Right cardiac atrium (tissue), 5 donors: ENCODE measurements at regions not wholly inside any gene's neighbourhood (a gene's known extent, or its start where the extent isn't known, plus 50 kb on each side); places are given as distances from the start of the nearest gene placed in this dataset.
"Not testable (repeated sequence)": the region's sequence is repeated elsewhere in the genome, so short reads cannot be mapped to it uniquely, and the experiment has no call there.

Experiments
- ATAC-seq, 2 donors: fragments of 200-7000 bp; cut with Tn5 transposase; one replicate each; pipeline versions ENCODE4 v1.8.0 to v1.9.1; 2020; ENCODE audit warnings: moderate library complexity in 2 of 2, mild to moderate bottlenecking in 1 of 2
- DNase-seq, 3 donors: peaks; one replicate each; pipeline ENCODE4 v3.0.0-alpha.2; 2020
- H3K27ac ChIP-seq: one replicate; pipeline ENCODE4 v1.5.1; 2013; ENCODE audit warnings: mild to moderate bottlenecking, low read length, control low read depth, moderate library complexity
- H3K27me3 ChIP-seq: one replicate; pipeline ENCODE4 v1.6.1; 2013; ENCODE audit not compliant: control insufficient read depth, insufficient read depth
- H3K4me1 ChIP-seq: one replicate; pipeline ENCODE4 v1.6.1; 2013; ENCODE audit warnings: low read length; ENCODE audit not compliant: control insufficient read depth, insufficient read depth
- H3K4me3 ChIP-seq: one replicate; pipeline ENCODE4 v1.5.1; 2013; ENCODE audit warnings: low read length, control low read depth
- H3K9me3 ChIP-seq: one replicate; pipeline ENCODE4 v1.6.1; 2013; ENCODE audit warnings: low read length; ENCODE audit not compliant: control insufficient read depth
- WGBS: extraction: QIAGEN DNeasy Blood & Tissue Kit; methylation state at CpG from one replicate; pipeline ENCODE4 v1.1.7; 2013; 5-methylcytosine and 5-hydroxymethylcytosine counted together
- intact Hi-C, 4 donors: fragments of 100-400 bp; cut with DNase I; formaldehyde crosslinking; loops; one replicate each; pipeline versions ENCODE4 v1.11.0 to v1.14.0; 2022 to 2023
- donor health status: healthy with polysubstance abuse.
- donor health status: DM: no; HTN: yes; CAD: no.
- donor health status: DM: no; HTN: no; CAD: no.
- donor health status: DM: no; HTN: yes; CAD: no; lungs with severe emphysema.
- donor health status: DM: yes; HTN: yes; CAD: no.

- intact Hi-C loops, H3K9me3 ChIP-seq, H3K27me3 ChIP-seq, H3K27ac ChIP-seq, H3K4me3 ChIP-seq, DNase-seq, ATAC-seq, H3K4me1 ChIP-seq: not testable (repeated sequence)
- 92% methylated on average over 13 of the region's 13 CpGs for WGBS
Measured at GRCh38 chrX:122375533-122375932, 808.5 kb upstream of the GRIA3 start.

- 87% methylated on average over 19 of the region's 19 CpGs for WGBS
- H3K9me3 ChIP-seq, result no peaks in the 10 kb centered on the region
- H3K4me1 ChIP-seq, result no peaks in the 10 kb centered on the region
- H3K27me3 ChIP-seq, result no peaks in the 10 kb centered on the region
- intact Hi-C loops, result no loop called here
- H3K4me3 ChIP-seq, result no peak overlapping the region
- no peak for ATAC-seq
- no peak overlapping the region for H3K27ac ChIP-seq
- DNase-seq, result no peak
Measured at GRCh38 chrX:122389005-122389404, 795.1 kb upstream of the GRIA3 start.

GRCh38 chrX:122418758-122419157, 765.3 kb upstream of the GRIA3 start:
- no peaks in the 10 kb centered on the region for H3K9me3 ChIP-seq
- no peak for DNase-seq
- 82% methylated on average over 7 of the region's 7 CpGs for WGBS
- intact Hi-C loops, result no loop called here
- no peaks in the 10 kb centered on the region for H3K4me1 ChIP-seq
- no peaks in the 10 kb centered on the region for H3K27me3 ChIP-seq
- no peak for ATAC-seq
- H3K27ac ChIP-seq, result no peak overlapping the region
- H3K4me3 ChIP-seq, result no peak overlapping the region

DNA sequence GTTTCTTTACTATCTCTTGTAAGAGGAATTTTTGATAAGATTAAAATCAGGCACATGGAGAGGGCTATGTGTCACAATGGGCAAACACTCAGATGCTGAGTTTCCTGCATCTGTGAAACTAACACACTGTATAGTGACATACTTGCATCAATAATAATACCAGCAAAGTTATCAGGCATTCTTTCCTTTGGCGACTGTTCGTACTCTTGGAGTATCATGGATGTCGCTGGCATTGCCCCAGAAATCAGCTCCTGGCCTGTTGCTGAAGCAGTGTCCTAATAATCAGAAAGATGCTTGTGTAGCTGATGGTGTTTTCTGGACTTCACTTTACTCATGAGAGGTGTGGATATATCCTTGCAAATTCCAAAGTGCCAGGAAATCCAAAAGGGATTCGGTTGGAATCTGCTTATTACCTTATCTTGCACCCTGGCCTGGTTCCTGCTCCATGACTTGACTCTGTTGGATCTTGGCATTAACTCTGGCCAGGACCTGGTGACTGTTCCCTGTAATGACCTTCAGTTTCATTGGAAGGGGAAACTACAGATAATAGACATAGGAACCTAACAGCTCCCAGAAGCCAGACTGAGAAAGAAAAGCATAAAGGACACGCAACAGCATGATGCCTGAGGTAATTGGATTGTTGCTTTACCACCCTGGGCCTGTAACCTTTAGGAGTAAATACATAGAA, 762.5 kb upstream of the GRIA3 start:
- no peaks in the 10 kb centered on the region for H3K4me1 ChIP-seq
- H3K4me3 ChIP-seq, result no peak overlapping the region
- 63% methylated on average over 5 of the region's 5 CpGs for WGBS
- peak in 1 of 3 donors; percentile 37 for DNase-seq
- intact Hi-C loops, result no loop called here
- no peaks in the 10 kb centered on the region for H3K9me3 ChIP-seq
- H3K27ac ChIP-seq, result no peak overlapping the region
- H3K27me3 ChIP-seq, result no peaks in the 10 kb centered on the region
- peak; percentile 43 to 65 for ATAC-seq

DNA sequence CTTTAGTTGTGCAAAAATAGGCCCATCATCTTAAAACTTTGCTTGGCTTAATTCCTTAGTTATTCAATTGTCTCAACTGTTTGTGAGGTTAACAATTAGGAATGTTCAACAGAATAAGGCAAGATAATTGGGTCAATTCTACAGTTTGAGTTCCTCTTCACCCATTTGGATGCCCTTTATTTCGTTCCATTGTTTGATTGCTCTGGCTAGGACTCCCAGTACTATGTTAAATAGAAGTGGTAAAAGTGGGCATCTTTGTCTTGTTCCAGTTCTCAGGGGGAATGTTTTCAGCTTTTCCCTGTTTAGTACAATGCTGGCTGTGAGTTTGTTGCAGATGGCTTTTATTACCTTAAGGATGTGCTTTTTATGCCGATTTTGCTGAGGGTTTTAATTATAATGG, 761.5 kb upstream of the GRIA3 start:
- 54% methylated on average over 2 of the region's 2 CpGs for WGBS
- H3K4me3 ChIP-seq, result no peak overlapping the region
- no peaks in the 10 kb centered on the region for H3K4me1 ChIP-seq
- H3K27ac ChIP-seq, result no peak overlapping the region
- ATAC-seq, result no peak
- intact Hi-C loops, result no loop called here
- DNase-seq, result no peak
- no peaks in the 10 kb centered on the region for H3K9me3 ChIP-seq
- no peaks in the 10 kb centered on the region for H3K27me3 ChIP-seq

GRCh38 chrX:122434942-122435341, 749.1 kb upstream of the GRIA3 start:
- Histone ChIP-seq H3K27ac (no peak overlapping the region), H3K4me1 (no peaks in the 10 kb centered on the region), H3K27me3 (no peaks in the 10 kb centered on the region), H3K9me3 (no peaks in the 10 kb centered on the region), H3K4me3 (no peak overlapping the region)
- ATAC-seq, result no peak
- WGBS, result 70% methylated on average over 2 of the region's 2 CpGs
- DNase-seq, result no peak
- intact Hi-C loops, result no loop called here

DNA sequence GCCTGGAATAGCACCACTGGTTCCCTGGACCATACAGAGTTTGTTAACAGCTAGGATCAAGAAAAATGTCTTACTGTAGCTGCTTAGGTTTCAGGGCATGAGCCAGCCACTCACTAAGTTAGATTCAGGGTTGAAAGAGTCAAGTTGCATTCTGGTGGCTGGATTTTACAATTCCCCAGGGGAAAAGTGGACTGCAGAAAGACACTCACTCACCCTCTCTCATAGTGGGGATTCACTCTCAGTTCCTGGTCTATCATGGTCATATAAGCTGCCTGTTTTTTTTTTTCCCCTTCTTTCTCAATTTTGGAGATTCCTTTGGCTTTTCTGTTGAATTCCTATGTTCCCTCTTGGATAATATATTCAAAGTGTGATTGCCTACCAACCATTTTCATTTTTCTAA, 744.2 kb upstream of the GRIA3 start:
- H3K27ac ChIP-seq, result no peak overlapping the region
- ATAC-seq (no peak), DNase-seq (no peak)
- no peaks in the 10 kb centered on the region for H3K27me3 ChIP-seq
- intact Hi-C loops, result no loop called here
- no peaks in the 10 kb centered on the region for H3K4me1 ChIP-seq
- no peak overlapping the region for H3K4me3 ChIP-seq
- no peaks in the 10 kb centered on the region for H3K9me3 ChIP-seq

GRCh38 chrX:122440832-122441231, 743.2 kb upstream of the GRIA3 start:
- Histone ChIP-seq H3K27ac (no peak overlapping the region), H3K4me1 (no peaks in the 10 kb centered on the region), H3K9me3 (no peaks in the 10 kb centered on the region), H3K4me3 (no peak overlapping the region), H3K27me3 (no peaks in the 10 kb centered on the region)
- no peak for DNase-seq
- ATAC-seq, result no peak
- intact Hi-C loops, result no loop called here

GRCh38 chrX:122441451-122441850, 742.6 kb upstream of the GRIA3 start:
- WGBS, result 100% methylated on average over 1 of the region's 1 CpG
- Histone ChIP-seq H3K27me3 (no peaks in the 10 kb centered on the region), H3K4me1 (no peaks in the 10 kb centered on the region), H3K9me3 (no peaks in the 10 kb centered on the region), H3K27ac (no peak overlapping the region), H3K4me3 (no peak overlapping the region)
- intact Hi-C loops, result no loop called here
- DNase-seq (no peak), ATAC-seq (peak in 1 of 2 donors; percentile 18)

- intact Hi-C loops, result no loop called here
- no peak for ATAC-seq
- no peaks in the 10 kb centered on the region for H3K9me3 ChIP-seq
Measured at GRCh38 chrX:122445466-122445865, 738.6 kb upstream of the GRIA3 start.

DNA sequence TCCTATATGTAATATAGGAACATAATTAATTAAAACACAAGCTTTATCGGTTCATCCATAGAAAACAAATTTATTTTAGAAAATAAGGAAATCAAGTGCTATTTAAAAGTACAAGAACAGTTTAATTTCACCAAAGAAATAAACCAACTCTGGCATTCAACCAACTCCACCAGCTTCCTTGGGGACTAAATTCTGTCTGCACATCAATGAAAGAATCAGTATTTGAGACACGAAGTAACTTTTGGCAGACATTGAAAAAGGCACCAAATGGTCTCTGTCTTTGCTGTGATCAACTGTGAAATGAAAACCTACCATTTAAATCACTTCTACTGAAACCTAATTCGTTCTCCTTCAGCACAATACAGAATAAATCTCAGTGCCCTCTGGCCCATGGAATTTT, 719.7 kb upstream of the GRIA3 start:
- H3K4me1 ChIP-seq, result no peaks in the 10 kb centered on the region
- ATAC-seq (no peak), DNase-seq (no peak)
- WGBS, result 50% methylated on average over 3 of the region's 3 CpGs
- H3K9me3 ChIP-seq, result no peaks in the 10 kb centered on the region
- no peak overlapping the region for H3K4me3 ChIP-seq
- no peaks in the 10 kb centered on the region for H3K27me3 ChIP-seq
- H3K27ac ChIP-seq, result no peak overlapping the region
- intact Hi-C loops, result no loop called here

More at GRCh38 chrX:122445466-122445865, 738.6 kb upstream of the GRIA3 start:
- no peak overlapping the region for H3K4me3 ChIP-seq
- H3K27ac ChIP-seq, result no peak overlapping the region
- no peaks in the 10 kb centered on the region for H3K27me3 ChIP-seq
- no peak for DNase-seq
- H3K4me1 ChIP-seq, result no peaks in the 10 kb centered on the region

GRCh38 chrX:122475306-122475705, 708.8 kb upstream of the GRIA3 start:
- H3K27ac ChIP-seq, result no peak overlapping the region
- ATAC-seq, result no peak
- H3K4me1 ChIP-seq, result no peaks in the 10 kb centered on the region
- intact Hi-C loops, result no loop called here
- no peak overlapping the region for H3K4me3 ChIP-seq
- no peaks in the 10 kb centered on the region for H3K9me3 ChIP-seq
- DNase-seq, result no peak
- no peaks in the 10 kb centered on the region for H3K27me3 ChIP-seq
